WERI-Rb-1 (cell line): ENCODE measurements at regions not wholly inside any gene's neighbourhood (a gene's known extent, or its start where the extent isn't known, plus 50 kb on each side); places are given as distances from the start of the nearest gene placed in this dataset.
"Not testable (repeated sequence)": the region's sequence is repeated elsewhere in the genome, so short reads cannot be mapped to it uniquely, and the experiment has no call there.

Source experiments
- DNase-seq: peaks from one replicate; pipeline ENCODE4 v3.0.0-alpha.2; 2020
- H3K27ac ChIP-seq: fragments of 250-450 bp; sonication (Bioruptor Pico); 2 replicates; pipeline ENCODE4 v1.5.1; 2020; ENCODE audit warnings: mild to moderate bottlenecking, moderate library complexity
- H3K27me3 ChIP-seq: fragments of 250-450 bp; sonication (Bioruptor Pico); 2 replicates; pipeline ENCODE4 v1.5.1; 2021; ENCODE audit warnings: mild to moderate bottlenecking, low read depth, moderate library complexity; ENCODE audit not compliant: insufficient read depth, severe bottlenecking
- H3K36me3 ChIP-seq: fragments of 250-450 bp; sonication (Bioruptor Pico); 2 replicates; pipeline ENCODE4 v1.5.1; 2020; ENCODE audit warnings: mild to moderate bottlenecking, moderate library complexity
- H3K4me3 ChIP-seq: 2 replicates; pipeline ENCODE4 v1.5.1; 2011; ENCODE audit warnings: low read depth, mild to moderate bottlenecking, control low read depth, low read length
- H3K9me3 ChIP-seq: fragments of 250-450 bp; sonication (Bioruptor Pico); 2 replicates; pipeline ENCODE4 v1.5.1; 2021; ENCODE audit warnings: mild to moderate bottlenecking, moderate library complexity; ENCODE audit not compliant: severe bottlenecking
- TF ChIP-seq, protein P1 (sequence below): IDR thresholded peaks from 2 replicates; pipeline ENCODE4 v1.5.1; 2011; ENCODE audit warnings: low read depth, mild to moderate bottlenecking, control low read depth, inconsistent platforms, low read length

DNA sequence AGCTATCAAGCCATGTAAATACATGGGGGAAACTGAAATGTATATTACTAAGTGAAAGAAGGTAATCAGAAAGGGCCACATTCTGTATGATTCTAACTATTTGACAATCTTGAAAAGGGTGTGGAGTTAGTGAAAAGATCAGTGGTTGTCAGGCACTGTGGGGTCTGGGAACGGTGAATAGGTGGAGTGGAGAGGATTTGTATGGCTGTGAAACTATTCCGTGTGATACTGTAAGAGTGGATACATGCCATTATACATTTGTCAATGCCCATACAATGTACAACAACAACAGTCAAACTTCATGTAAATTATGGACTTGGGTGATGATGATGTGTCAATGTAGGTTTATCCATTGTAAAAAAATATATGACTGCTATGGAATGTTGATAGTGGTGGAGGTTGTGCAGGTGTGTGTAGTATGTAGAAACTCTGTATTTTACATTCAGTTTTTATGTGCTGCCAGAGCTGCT lies 1116.2 kb downstream of the SUCLG1 start:
- Histone ChIP-seq H3K9me3 (no peaks in the 10 kb centered on the region), H3K36me3 (no peaks in the 10 kb centered on the region), H3K27me3 (no peaks in the 10 kb centered on the region), H3K27ac (no peak overlapping the region), H3K4me3 (no peak overlapping the region)
- no peak for DNase-seq
- TF ChIP-seq, protein P1, sequence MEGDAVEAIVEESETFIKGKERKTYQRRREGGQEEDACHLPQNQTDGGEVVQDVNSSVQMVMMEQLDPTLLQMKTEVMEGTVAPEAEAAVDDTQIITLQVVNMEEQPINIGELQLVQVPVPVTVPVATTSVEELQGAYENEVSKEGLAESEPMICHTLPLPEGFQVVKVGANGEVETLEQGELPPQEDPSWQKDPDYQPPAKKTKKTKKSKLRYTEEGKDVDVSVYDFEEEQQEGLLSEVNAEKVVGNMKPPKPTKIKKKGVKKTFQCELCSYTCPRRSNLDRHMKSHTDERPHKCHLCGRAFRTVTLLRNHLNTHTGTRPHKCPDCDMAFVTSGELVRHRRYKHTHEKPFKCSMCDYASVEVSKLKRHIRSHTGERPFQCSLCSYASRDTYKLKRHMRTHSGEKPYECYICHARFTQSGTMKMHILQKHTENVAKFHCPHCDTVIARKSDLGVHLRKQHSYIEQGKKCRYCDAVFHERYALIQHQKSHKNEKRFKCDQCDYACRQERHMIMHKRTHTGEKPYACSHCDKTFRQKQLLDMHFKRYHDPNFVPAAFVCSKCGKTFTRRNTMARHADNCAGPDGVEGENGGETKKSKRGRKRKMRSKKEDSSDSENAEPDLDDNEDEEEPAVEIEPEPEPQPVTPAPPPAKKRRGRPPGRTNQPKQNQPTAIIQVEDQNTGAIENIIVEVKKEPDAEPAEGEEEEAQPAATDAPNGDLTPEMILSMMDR, result no peak

DNA sequence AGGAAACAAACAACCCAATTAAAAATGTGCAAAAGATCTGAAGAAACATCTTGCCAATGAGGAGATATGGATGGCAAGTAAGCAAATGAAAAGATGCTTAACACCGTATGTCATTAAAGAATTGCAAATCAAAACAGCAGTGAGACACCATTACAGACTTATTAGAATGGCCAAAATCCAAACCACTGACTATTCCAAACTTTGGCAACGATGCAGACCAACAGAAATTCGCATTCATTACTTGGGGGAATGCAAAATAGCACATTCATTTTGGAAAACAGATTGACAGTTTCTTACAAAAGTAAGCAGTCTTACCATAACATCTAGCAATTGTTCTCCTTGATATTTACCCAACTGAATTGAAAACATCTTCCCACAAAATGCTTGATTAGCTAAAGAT lies 1118.7 kb downstream of the SUCLG1 start:
- Histone ChIP-seq H3K9me3 (no peaks in the 10 kb centered on the region), H3K4me3 (no peak overlapping the region), H3K27ac (no peak overlapping the region), H3K36me3 (no peaks in the 10 kb centered on the region), H3K27me3 (no peaks in the 10 kb centered on the region)
- no peak for DNase-seq
- TF ChIP-seq, protein P1, result no peak

DNA sequence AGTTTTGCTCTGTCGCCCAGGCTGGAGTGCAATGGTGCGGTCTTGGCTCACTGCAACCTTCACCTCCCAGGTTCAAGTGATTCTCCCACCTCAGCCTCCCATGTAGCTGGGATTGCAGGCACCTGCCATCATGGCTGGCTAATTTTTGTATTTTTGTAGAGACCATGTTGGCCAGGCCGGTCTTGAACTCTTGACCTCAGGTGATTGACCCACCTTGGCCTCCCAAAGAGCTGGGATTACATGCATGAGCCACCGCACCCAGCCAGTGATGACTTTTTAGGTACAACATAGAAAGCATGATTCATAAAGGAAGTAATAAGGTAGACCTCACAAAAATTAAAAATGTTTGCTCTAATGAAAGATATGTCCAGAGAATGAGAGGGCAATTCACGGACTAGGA lies 1119.1 kb downstream of the SUCLG1 start:
- H3K27ac ChIP-seq, H3K27me3 ChIP-seq, DNase-seq, H3K36me3 ChIP-seq, H3K4me3 ChIP-seq, H3K9me3 ChIP-seq: not testable (repeated sequence)

- no peaks in the 10 kb centered on the region for H3K9me3 ChIP-seq
- no peak overlapping the region for H3K4me3 ChIP-seq
- no peaks in the 10 kb centered on the region for H3K36me3 ChIP-seq
- TF ChIP-seq, protein P1, result no peak
- H3K27ac ChIP-seq, result no peak overlapping the region
- H3K27me3 ChIP-seq, result no peaks in the 10 kb centered on the region
- DNase-seq, result no peak
Measured at GRCh38 chr2:83331810-83332209, 1127.3 kb downstream of the SUCLG1 start.

DNA sequence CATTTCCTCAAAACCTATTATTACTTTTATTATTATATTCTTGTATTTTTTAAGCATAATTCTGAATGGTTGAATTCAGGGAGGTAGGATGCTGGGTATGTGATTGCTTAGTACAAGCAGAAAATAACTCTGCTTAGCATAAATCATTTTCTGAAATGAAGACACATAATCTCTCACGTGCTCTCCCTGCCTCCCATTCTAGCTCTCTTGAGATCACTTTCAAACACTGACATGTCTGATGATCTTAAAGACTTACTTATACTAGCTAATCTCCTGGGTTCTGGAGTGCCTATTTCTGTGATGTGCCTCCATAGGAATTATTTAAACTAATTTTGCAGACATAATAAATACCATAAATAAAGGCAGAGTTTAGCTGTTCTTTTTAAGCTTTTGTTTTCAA lies 1136.0 kb downstream of the SUCLG1 start:
- Histone ChIP-seq H3K27ac (no peak overlapping the region), H3K4me3 (no peak overlapping the region), H3K9me3 (no peaks in the 10 kb centered on the region), H3K27me3 (no peaks in the 10 kb centered on the region), H3K36me3 (no peaks in the 10 kb centered on the region)
- TF ChIP-seq, protein P1, result no peak
- no peak for DNase-seq

DNA sequence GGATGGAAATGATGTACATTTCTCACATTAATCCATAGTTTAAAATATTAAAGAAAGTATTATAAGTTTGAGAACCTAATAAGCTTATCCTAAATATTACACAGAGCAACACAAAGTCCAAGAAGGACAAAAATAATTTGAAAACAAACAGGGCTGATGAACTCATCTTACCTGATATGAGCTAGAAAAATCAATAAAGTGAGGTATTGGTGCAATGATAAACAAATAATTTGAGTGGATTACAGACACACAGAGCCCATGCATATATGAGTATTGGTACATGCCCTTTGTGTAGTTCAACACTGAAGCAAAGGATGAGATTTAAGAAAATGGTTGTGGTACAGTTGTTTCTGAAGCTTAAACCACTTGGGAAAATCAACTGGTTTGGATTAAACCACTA lies 1139.0 kb downstream of the SUCLG1 start:
- TF ChIP-seq, protein P1, result no peak
- no peak overlapping the region for H3K4me3 ChIP-seq

More for the DNA sequence above, 1139.0 kb downstream of the SUCLG1 start:
- no peaks in the 10 kb centered on the region for H3K9me3 ChIP-seq
- DNase-seq, result no peak
- no peaks in the 10 kb centered on the region for H3K36me3 ChIP-seq
- H3K27me3 ChIP-seq, result no peaks in the 10 kb centered on the region
- H3K27ac ChIP-seq, result no peak overlapping the region
